Heart left ventricle (tissue), 16 donors: ENCODE measurements at regions not wholly inside any gene's neighbourhood (a gene's known extent, or its start where the extent isn't known, plus 50 kb on each side); places are given as distances from the start of the nearest gene placed in this dataset.

Experiments
- ATAC-seq, 4 donors: fragments of 200-7000 bp; cut with Tn5 transposase; one replicate each; pipeline ENCODE4 v1.9.1; 2020 to 2022; ENCODE audit warnings: moderate library complexity in 4 of 4, mild to moderate bottlenecking in 3 of 4, moderate number of reproducible peaks in 1 of 4
- DNase-seq, 5 donors: peaks; one replicate each; pipeline ENCODE4 v3.0.0-alpha.2; 2020
- H3K27ac ChIP-seq, 12 donors: fragments of 200-600 bp; sonication (generic) in 4 of 12; one replicate each; pipeline versions ENCODE4 v1.5.0 to v1.8.0; 2016 to 2022; ENCODE audit warnings: mild to moderate bottlenecking in 2 of 12
- H3K27me3 ChIP-seq, 9 donors: fragments of 200-600 bp; sonication (generic) in 2 of 9; one replicate each; pipeline versions ENCODE4 v1.5.1 to v1.8.0; 2016 to 2022; ENCODE audit warnings: mild to moderate bottlenecking in 3 of 9
- H3K36me3 ChIP-seq, 9 donors: fragments of 200-600 bp; sonication (generic) in 2 of 9; one replicate each; pipeline versions ENCODE4 v1.5.0 to v1.8.0; 2018 to 2022; ENCODE audit warnings: mild to moderate bottlenecking in 2 of 9
- H3K4me1 ChIP-seq, 12 donors: fragments of 200-600 bp; sonication (generic) in 4 of 12; one replicate each; pipeline versions ENCODE4 v1.5.0 to v1.8.0; 2016 to 2022; ENCODE audit warnings: mild to moderate bottlenecking in 3 of 12
- H3K4me3 ChIP-seq, 12 donors: fragments of 200-600 bp; sonication (generic) in 4 of 12; one replicate each; pipeline versions ENCODE4 v1.5.0 to v1.8.0; 2017 to 2022; ENCODE audit warnings: mild to moderate bottlenecking in 9 of 12, moderate library complexity in 4 of 12
- H3K9me3 ChIP-seq, 12 donors: fragments of 200-600 bp; sonication (generic) in 4 of 12; one replicate each; pipeline versions ENCODE4 v1.5.0 to v1.8.0; 2016 to 2022; ENCODE audit warnings: mild to moderate bottlenecking in 1 of 12
- CTCF ChIP-seq, 12 donors: fragments of 200-600 bp; sonication (generic) in 4 of 12; IDR thresholded peaks; one replicate each; pipeline versions ENCODE4 v1.5.0 to v1.8.0; 2018 to 2022; ENCODE audit warnings: antibody characterized with exemption in 12 of 12, mild to moderate bottlenecking in 5 of 12
- POLR2A ChIP-seq, 2 donors: fragments of 450-650 bp; IDR thresholded peaks; one replicate each; pipeline ENCODE4 v1.6.1; 2017; ENCODE audit warnings: antibody characterized with exemption in 2 of 2, mild to moderate bottlenecking in 2 of 2, moderate library complexity in 2 of 2
- WGBS, 4 donors: extraction: QIAGEN DNeasy Blood & Tissue Kit in 2 of 4; methylation state at CpG; one replicate each; pipeline versions ENCODE4 v1.1.5 to v1.1.7; 2013 to 2018; 5-methylcytosine and 5-hydroxymethylcytosine counted together
- intact Hi-C, 10 donors: fragments of 100-400 bp; cut with DNase I; formaldehyde crosslinking; loops; one replicate each; pipeline versions ENCODE4 v1.11.1 to v1.14.2; 2022
- donor health status: ischemic (EF 13 %, LVEDD 7.1; RV severe dilation, severe dysfunction).
- donor health status: healthy with polysubstance abuse.
- donor health status: DM: no; HTN: yes; CAD: no.
- donor health status: DM: no; HTN: no; CAD: no.
- donor health status: ischemic (EF 25% LVEDD 6.9; RV normal size, moderate dysfunction).
- donor health status: ischemic (EF 25% LVEDD 5.7; RV mildly dilated, moderate dysfunction).
- donor health status: healthy.
- donor health status: DM: yes; HTN: yes; CAD: no.
- donor health status: ischemic (EF 35%, LVEDD 5.7; RV mildly dilated, moderate dysfunction).
- donor health status: nonischemic (EF 11% LVEDD 7.7; RV severe dilation, severe dysfunction).
- donor health status: DM: yes; HTN: yes; CAD: no.
- donor health status: PGD.
- donor health status: ischemic (EF 29% LVEDD 5.4; RV normal size, mild dysfunction).
- donor health status: nonischemic (EF 23%, LVEDD 6.1; RV moderate dilation, normal function).

- no peak overlapping the region for H3K4me3 ChIP-seq
- DNase-seq = no peak
Observed at GRCh38 chr4:158458271-158458895, 63.3 kb upstream of the RXFP1 start.

GRCh38 chr4:158459085-158459820, 62.4 kb upstream of the RXFP1 start:
- Histone ChIP-seq H3K27ac (no peak overlapping the region), H3K36me3 (no peaks in the 10 kb centered on the region), H3K9me3 (peaks cover 0 to 5% (median 0%) of the 10 kb centered on the region in 12 donors), H3K4me1 (no peaks in the 10 kb centered on the region), H3K4me3 (no peak overlapping the region), H3K27me3 (no peaks in the 10 kb centered on the region)
- ATAC-seq (no peak), DNase-seq (no peak)
- intact Hi-C loops = no loop called here
- no peak for TF ChIP-seq CTCF (IDR thresholded peaks at IDR 0.05)
- no peak for TF ChIP-seq POLR2A (IDR thresholded peaks at IDR 0.05)

More at GRCh38 chr4:158458271-158458895, 63.3 kb upstream of the RXFP1 start:
- no peaks in the 10 kb centered on the region for H3K36me3 ChIP-seq
- no peak overlapping the region for H3K27ac ChIP-seq
- H3K27me3 ChIP-seq = no peaks in the 10 kb centered on the region
- no peaks in the 10 kb centered on the region for H3K4me1 ChIP-seq
- intact Hi-C loops = no loop called here
- WGBS, 4 donors = 89 to 92% (median 90%) methylated on average over 2 of the region's 2 CpGs
- peaks cover 0 to 5% (median 0%) of the 10 kb centered on the region in 12 donors for H3K9me3 ChIP-seq
- no peak for TF ChIP-seq POLR2A (IDR thresholded peaks at IDR 0.05)
- TF ChIP-seq CTCF (IDR thresholded peaks at IDR 0.05) = no peak
- no peak for ATAC-seq

- Histone ChIP-seq H3K27ac (no peak overlapping the region), H3K4me1 (no peaks in the 10 kb centered on the region), H3K36me3 (no peaks in the 10 kb centered on the region), H3K9me3 (no peaks in the 10 kb centered on the region), H3K4me3 (no peak overlapping the region), H3K27me3 (no peaks in the 10 kb centered on the region)
- 59 to 73% (median 67%) methylated on average over 2 of the region's 2 CpGs for WGBS, 4 donors
- ATAC-seq (no peak), DNase-seq (no peak)
- no peak for TF ChIP-seq CTCF (IDR thresholded peaks at IDR 0.05)
- TF ChIP-seq POLR2A (IDR thresholded peaks at IDR 0.05) = no peak
- intact Hi-C loops = no loop called here
Observed at GRCh38 chr4:158461336-158461735, 60.3 kb upstream of the RXFP1 start.

GRCh38 chr4:158462611-158463010, 59.1 kb upstream of the RXFP1 start:
- H3K27ac ChIP-seq = no peak overlapping the region
- no peak for TF ChIP-seq POLR2A (IDR thresholded peaks at IDR 0.05)
- TF ChIP-seq CTCF (IDR thresholded peaks at IDR 0.05) = no peak
- H3K36me3 ChIP-seq = no peaks in the 10 kb centered on the region
- no peaks in the 10 kb centered on the region for H3K4me1 ChIP-seq
- H3K9me3 ChIP-seq = no peaks in the 10 kb centered on the region
- H3K4me3 ChIP-seq = no peak overlapping the region
- ATAC-seq (no peak), DNase-seq (no peak)
- intact Hi-C loops = no loop called here
- no peaks in the 10 kb centered on the region for H3K27me3 ChIP-seq
